HEK293 (cell line): ENCODE measurements at regions not wholly inside any gene's neighbourhood (a gene's known extent, or its start where the extent isn't known, plus 50 kb on each side); places are given as distances from the start of the nearest gene placed in this dataset.

Source experiments
- CTCF ChIA-PET: fragments of 350-600 bp; formaldehyde crosslinking; extraction: SDS; loops from one replicate; lab custom pipeline; 2021; ENCODE audit warnings: antibody characterized with exemption; lab: Yijun Ruan, JAX
- POLR2A ChIA-PET: fragments of 300-600 bp; formaldehyde crosslinking; extraction: SDS; loops from one replicate; lab custom pipeline; 2020; ENCODE audit warnings: antibody characterized with exemption, inconsistent platforms; lab: Yijun Ruan, JAX
- H3K27ac ChIP-seq: fragments of 200-500 bp; sonication (Bioruptor generic); 2 replicates; pipeline ENCODE4 v1.5.1; 2014; ENCODE audit warnings: low read depth, low read length, control low read depth, inconsistent platforms; ENCODE audit errors: extremely low read depth
- H3K36me3 ChIP-seq, 2 experiments: fragments of 200-500 bp in 1 of 2; sonication (Bioruptor generic) in 1 of 2; 1 replicate in 1 of 2; 2 replicates in 1 of 2; pipeline ENCODE4 v1.5.1; 2014 to 2017; ENCODE audit warnings: inconsistent platforms in 2 of 2, low read length in 2 of 2; ENCODE audit not compliant: control insufficient read depth in 2 of 2, insufficient read depth in 1 of 2
- H3K4me1 ChIP-seq: fragments of 200-500 bp; sonication (Bioruptor generic); 2 replicates; pipeline ENCODE4 v1.5.1; 2014; ENCODE audit warnings: mild to moderate bottlenecking, low read length, inconsistent platforms; ENCODE audit not compliant: control insufficient read depth, insufficient read depth
- H3K4me3 ChIP-seq: 2 replicates; pipeline ENCODE4 v1.5.1; 2011; ENCODE audit warnings: low read depth, mild to moderate bottlenecking, control low read depth, low read length, moderate library complexity
- H3K9me3 ChIP-seq: fragments of 200-500 bp; sonication (Bioruptor generic); 2 replicates; pipeline ENCODE4 v1.5.1; 2014; ENCODE audit warnings: low read depth, low read length, inconsistent platforms; ENCODE audit not compliant: control insufficient read depth, insufficient read depth
- FEZF1 ChIP-seq: fragments of 450-650 bp; formaldehyde crosslinking; IDR thresholded peaks from 2 replicates; pipeline ENCODE4 v1.5.1; 2016; ENCODE audit warnings: missing biosample characterization, missing genetic modification characterization
- KLF9 ChIP-seq: fragments of 450-650 bp; formaldehyde crosslinking; IDR thresholded peaks from 2 replicates; pipeline ENCODE4 v1.5.1; 2016; ENCODE audit warnings: missing biosample characterization, missing genetic modification characterization, low read depth
- MEIS1 ChIP-seq: sonication (generic); formaldehyde crosslinking; IDR thresholded peaks from 2 replicates; pipeline ENCODE4 v1.8.1; 2022; ENCODE audit warnings: missing genetic modification reagents, mild to moderate bottlenecking, borderline replicate concordance
- TCF7L2 ChIP-seq: IDR thresholded peaks from 2 replicates; pipeline ENCODE4 v1.6.1; 2011; ENCODE audit warnings: low read depth, mild to moderate bottlenecking, inconsistent platforms, low read length, moderate library complexity, borderline replicate concordance
- ZBTB7A ChIP-seq: fragments of 450-650 bp; formaldehyde crosslinking; IDR thresholded peaks from 2 replicates; pipeline ENCODE4 v1.5.1; 2016; ENCODE audit warnings: low read depth, missing biosample characterization, missing genetic modification characterization
- ZFHX2 ChIP-seq: fragments of 450-650 bp; formaldehyde crosslinking; conservative IDR thresholded peaks from 2 replicates; pipeline ENCODE4 v1.5.1; 2016; ENCODE audit warnings: missing biosample characterization, missing genetic modification characterization
- ZNF146 ChIP-seq: fragments of 450-650 bp; formaldehyde crosslinking; IDR thresholded peaks from 2 replicates; pipeline ENCODE4 v1.5.1; 2016; ENCODE audit warnings: missing biosample characterization, missing genetic modification characterization
- ZNF155 ChIP-seq: fragments of 450-650 bp; formaldehyde crosslinking; IDR thresholded peaks from 2 replicates; pipeline ENCODE4 v1.5.1; 2016; ENCODE audit warnings: missing biosample characterization, missing genetic modification characterization
- ZNF157 ChIP-seq: fragments of 450-650 bp; formaldehyde crosslinking; IDR thresholded peaks from 2 replicates; pipeline ENCODE4 v1.5.1; 2016; ENCODE audit warnings: missing biosample characterization, missing genetic modification characterization
- ZNF16 ChIP-seq: fragments of 450-650 bp; formaldehyde crosslinking; IDR thresholded peaks from 2 replicates; pipeline ENCODE4 v1.5.1; 2016; ENCODE audit warnings: low read depth, missing biosample characterization, missing genetic modification characterization
- ZNF239 ChIP-seq: fragments of 450-650 bp; formaldehyde crosslinking; IDR thresholded peaks from 2 replicates; pipeline ENCODE4 v1.5.1; 2016; ENCODE audit warnings: missing biosample characterization, missing genetic modification characterization
- ZNF24 ChIP-seq: fragments of 450-650 bp; formaldehyde crosslinking; IDR thresholded peaks from 2 replicates; pipeline ENCODE4 v1.5.1; 2016; ENCODE audit warnings: missing biosample characterization, missing genetic modification characterization
- ZNF302 ChIP-seq: fragments of 450-650 bp; formaldehyde crosslinking; IDR thresholded peaks from 2 replicates; pipeline ENCODE4 v1.5.1; 2016; ENCODE audit warnings: missing biosample characterization, missing genetic modification characterization, low read depth
- ZNF311 ChIP-seq: fragments of 450-650 bp; formaldehyde crosslinking; IDR thresholded peaks from 2 replicates; pipeline ENCODE4 v1.5.1; 2017; ENCODE audit warnings: missing biosample characterization, missing genetic modification characterization, borderline replicate concordance
- ZNF324 ChIP-seq: fragments of 450-650 bp; formaldehyde crosslinking; IDR thresholded peaks from 2 replicates; pipeline ENCODE4 v1.5.1; 2016; ENCODE audit warnings: missing biosample characterization, missing genetic modification characterization
- ZNF391 ChIP-seq: fragments of 450-650 bp; formaldehyde crosslinking; IDR thresholded peaks from 2 replicates; pipeline ENCODE4 v1.5.1; 2016; ENCODE audit warnings: low read depth, missing biosample characterization, missing genetic modification characterization, borderline replicate concordance
- ZNF521 ChIP-seq: fragments of 450-650 bp; formaldehyde crosslinking; IDR thresholded peaks from 2 replicates; pipeline ENCODE4 v1.5.1; 2017; ENCODE audit warnings: missing biosample characterization, mild to moderate bottlenecking, missing genetic modification characterization
- ZNF701 ChIP-seq: fragments of 450-650 bp; formaldehyde crosslinking; IDR thresholded peaks from 2 replicates; pipeline ENCODE4 v1.5.1; 2016; ENCODE audit warnings: missing biosample characterization, missing genetic modification characterization
- ZNF707 ChIP-seq: fragments of 450-650 bp; formaldehyde crosslinking; IDR thresholded peaks from 2 replicates; pipeline ENCODE4 v1.5.1; 2016; ENCODE audit warnings: missing biosample characterization, missing genetic modification characterization
- ZNF768 ChIP-seq: fragments of 450-650 bp; formaldehyde crosslinking; IDR thresholded peaks from 2 replicates; pipeline ENCODE4 v1.5.1; 2018; ENCODE audit warnings: missing biosample characterization, mild to moderate bottlenecking, missing genetic modification characterization
- ZNF843 ChIP-seq: fragments of 450-650 bp; formaldehyde crosslinking; IDR thresholded peaks from 2 replicates; pipeline ENCODE4 v1.5.1; 2016; ENCODE audit warnings: missing biosample characterization, missing genetic modification characterization
- ZXDB ChIP-seq: fragments of 450-650 bp; formaldehyde crosslinking; IDR thresholded peaks from 2 replicates; pipeline ENCODE4 v1.5.1; 2016; ENCODE audit warnings: missing biosample characterization, missing genetic modification characterization
- TF ChIP-seq, protein P1 (sequence below): fragments of 450-650 bp; formaldehyde crosslinking; IDR thresholded peaks from 2 replicates; pipeline ENCODE4 v1.5.1; 2016; ENCODE audit warnings: missing biosample characterization, missing genetic modification characterization
- TF ChIP-seq, protein P2 (sequence below): IDR thresholded peaks from 2 replicates; pipeline ENCODE4 v1.6.1; 2011; ENCODE audit warnings: mild to moderate bottlenecking, low read depth, low read length, borderline replicate concordance
- TF ChIP-seq, protein P3 (sequence below): fragments of 450-650 bp; formaldehyde crosslinking; IDR thresholded peaks from 2 replicates; pipeline ENCODE4 v1.5.1; 2017; ENCODE audit warnings: missing biosample characterization, missing genetic modification characterization
- TF ChIP-seq, protein P4 (sequence below): fragments of 450-650 bp; formaldehyde crosslinking; IDR thresholded peaks from 2 replicates; pipeline ENCODE4 v1.5.1; 2017; ENCODE audit warnings: missing biosample characterization, mild to moderate bottlenecking, missing genetic modification characterization, moderate library complexity

DNA sequence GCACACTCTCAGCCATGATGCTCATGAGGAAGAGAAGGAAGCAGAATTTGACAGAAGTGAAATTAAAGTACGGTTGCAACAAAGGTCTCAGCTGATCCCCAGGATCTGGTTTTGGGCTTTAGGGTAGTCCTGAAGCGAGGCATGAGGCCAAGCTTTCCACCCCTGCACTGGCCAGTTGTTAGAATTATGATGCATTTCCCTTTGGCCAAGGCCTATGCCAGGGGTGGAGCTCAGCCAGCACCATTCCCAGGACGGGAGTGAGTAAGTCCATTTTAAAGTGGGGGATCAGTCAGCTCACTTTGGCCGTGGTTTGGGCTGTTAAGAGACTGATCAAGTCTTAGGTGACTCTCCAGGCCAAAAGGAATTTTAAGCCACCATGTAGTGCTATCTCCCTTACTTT is 314.5 kb upstream of the MMADHC start:
- TF ChIP-seq ZNF16 (tag by site-specific recombination) = no peak
- TF ChIP-seq, protein P1, sequence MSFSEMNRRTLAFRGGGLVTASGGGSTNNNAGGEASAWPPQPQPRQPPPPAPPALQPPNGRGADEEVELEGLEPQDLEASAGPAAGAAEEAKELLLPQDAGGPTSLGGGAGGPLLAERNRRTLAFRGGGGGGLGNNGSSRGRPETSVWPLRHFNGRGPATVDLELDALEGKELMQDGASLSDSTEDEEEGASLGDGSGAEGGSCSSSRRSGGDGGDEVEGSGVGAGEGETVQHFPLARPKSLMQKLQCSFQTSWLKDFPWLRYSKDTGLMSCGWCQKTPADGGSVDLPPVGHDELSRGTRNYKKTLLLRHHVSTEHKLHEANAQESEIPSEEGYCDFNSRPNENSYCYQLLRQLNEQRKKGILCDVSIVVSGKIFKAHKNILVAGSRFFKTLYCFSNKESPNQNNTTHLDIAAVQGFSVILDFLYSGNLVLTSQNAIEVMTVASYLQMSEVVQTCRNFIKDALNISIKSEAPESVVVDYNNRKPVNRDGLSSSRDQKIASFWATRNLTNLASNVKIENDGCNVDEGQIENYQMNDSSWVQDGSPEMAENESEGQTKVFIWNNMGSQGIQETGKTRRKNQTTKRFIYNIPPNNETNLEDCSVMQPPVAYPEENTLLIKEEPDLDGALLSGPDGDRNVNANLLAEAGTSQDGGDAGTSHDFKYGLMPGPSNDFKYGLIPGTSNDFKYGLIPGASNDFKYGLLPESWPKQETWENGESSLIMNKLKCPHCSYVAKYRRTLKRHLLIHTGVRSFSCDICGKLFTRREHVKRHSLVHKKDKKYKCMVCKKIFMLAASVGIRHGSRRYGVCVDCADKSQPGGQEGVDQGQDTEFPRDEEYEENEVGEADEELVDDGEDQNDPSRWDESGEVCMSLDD (tag by site-specific recombination) = no peak
- TF ChIP-seq ZNF239 = no peak
- TF ChIP-seq ZBTB7A (tag by site-specific recombination) = no peak
- no peak for TF ChIP-seq ZNF24 (tag by site-specific recombination)
- no peak for TF ChIP-seq ZNF155 (tag by site-specific recombination)
- no peak for TF ChIP-seq ZNF701 (tag by site-specific recombination)
- no peak for TF ChIP-seq ZNF157 (tag by site-specific recombination)
- TF ChIP-seq, protein P2, sequence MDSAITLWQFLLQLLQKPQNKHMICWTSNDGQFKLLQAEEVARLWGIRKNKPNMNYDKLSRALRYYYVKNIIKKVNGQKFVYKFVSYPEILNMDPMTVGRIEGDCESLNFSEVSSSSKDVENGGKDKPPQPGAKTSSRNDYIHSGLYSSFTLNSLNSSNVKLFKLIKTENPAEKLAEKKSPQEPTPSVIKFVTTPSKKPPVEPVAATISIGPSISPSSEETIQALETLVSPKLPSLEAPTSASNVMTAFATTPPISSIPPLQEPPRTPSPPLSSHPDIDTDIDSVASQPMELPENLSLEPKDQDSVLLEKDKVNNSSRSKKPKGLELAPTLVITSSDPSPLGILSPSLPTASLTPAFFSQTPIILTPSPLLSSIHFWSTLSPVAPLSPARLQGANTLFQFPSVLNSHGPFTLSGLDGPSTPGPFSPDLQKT = no peak
- TF ChIP-seq ZNF391 = no peak
- no peak for TF ChIP-seq ZNF146 (tag by site-specific recombination)
- no peak for TF ChIP-seq ZNF768 (tag by site-specific recombination)
- Histone ChIP-seq H3K9me3 (no peaks in the 10 kb centered on the region), H3K4me3 (no peak overlapping the region), H3K27ac (no peak overlapping the region), H3K4me1 (no peaks in the 10 kb centered on the region), H3K36me3 (no peaks in the 10 kb centered on the region)
- ChIA-PET POLR2A (no interaction called here), CTCF (no interaction called here)

DNA sequence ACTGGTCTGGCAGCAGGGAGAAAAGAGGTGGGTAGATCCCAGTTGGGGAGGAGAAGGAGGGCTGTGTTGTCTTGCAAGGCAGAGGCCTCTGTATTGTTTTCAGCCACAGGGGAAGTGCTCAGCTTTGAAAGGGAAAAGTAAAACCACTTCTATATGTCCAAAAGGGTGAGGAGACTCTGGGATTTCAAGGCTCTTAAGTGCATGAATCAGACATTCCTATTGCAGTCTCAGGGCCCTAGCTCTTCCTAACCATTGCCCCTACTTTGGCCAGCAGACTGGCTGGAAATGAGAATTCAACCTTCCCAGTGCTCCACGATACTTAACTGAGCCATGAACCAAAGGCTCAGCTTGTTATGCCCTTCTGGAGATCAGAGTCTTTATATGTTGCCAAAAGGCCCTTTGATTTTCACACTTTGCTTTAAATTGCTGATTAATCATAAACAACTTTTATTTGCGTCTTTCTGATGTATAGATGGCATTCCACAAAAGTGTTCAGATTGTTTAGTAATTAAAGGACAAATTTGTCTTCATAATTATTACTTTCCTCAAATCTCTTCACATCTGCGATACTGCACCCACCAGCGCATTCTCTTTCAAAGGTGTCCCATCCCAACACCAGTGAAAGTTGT is 313.8 kb upstream of the MMADHC start:
- H3K27ac ChIP-seq = no peak overlapping the region
- ChIA-PET CTCF (no interaction called here), POLR2A (no interaction called here)
- no peak overlapping the region for H3K4me3 ChIP-seq
- no peaks in the 10 kb centered on the region for H3K36me3 ChIP-seq
- no peaks in the 10 kb centered on the region for H3K9me3 ChIP-seq
- no peaks in the 10 kb centered on the region for H3K4me1 ChIP-seq
- no peak for TF ChIP-seq TCF7L2
- no peak for TF ChIP-seq KLF9 (tag by site-specific recombination)
- TF ChIP-seq, protein P3, sequence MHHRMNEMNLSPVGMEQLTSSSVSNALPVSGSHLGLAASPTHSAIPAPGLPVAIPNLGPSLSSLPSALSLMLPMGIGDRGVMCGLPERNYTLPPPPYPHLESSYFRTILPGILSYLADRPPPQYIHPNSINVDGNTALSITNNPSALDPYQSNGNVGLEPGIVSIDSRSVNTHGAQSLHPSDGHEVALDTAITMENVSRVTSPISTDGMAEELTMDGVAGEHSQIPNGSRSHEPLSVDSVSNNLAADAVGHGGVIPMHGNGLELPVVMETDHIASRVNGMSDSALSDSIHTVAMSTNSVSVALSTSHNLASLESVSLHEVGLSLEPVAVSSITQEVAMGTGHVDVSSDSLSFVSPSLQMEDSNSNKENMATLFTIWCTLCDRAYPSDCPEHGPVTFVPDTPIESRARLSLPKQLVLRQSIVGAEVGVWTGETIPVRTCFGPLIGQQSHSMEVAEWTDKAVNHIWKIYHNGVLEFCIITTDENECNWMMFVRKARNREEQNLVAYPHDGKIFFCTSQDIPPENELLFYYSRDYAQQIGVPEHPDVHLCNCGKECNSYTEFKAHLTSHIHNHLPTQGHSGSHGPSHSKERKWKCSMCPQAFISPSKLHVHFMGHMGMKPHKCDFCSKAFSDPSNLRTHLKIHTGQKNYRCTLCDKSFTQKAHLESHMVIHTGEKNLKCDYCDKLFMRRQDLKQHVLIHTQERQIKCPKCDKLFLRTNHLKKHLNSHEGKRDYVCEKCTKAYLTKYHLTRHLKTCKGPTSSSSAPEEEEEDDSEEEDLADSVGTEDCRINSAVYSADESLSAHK = no peak
- TF ChIP-seq MEIS1 = no peak
- TF ChIP-seq ZNF521 (tag by site-specific recombination) = no peak
- no peak for TF ChIP-seq ZFHX2 (tag by site-specific recombination)
- no peak for TF ChIP-seq FEZF1 (tag by site-specific recombination)
- TF ChIP-seq ZNF843 (tag by site-specific recombination) = no peak
- TF ChIP-seq ZXDB (tag by site-specific recombination) = no peak
- TF ChIP-seq ZNF324 (tag by site-specific recombination) = no peak
- no peak for TF ChIP-seq ZNF302 (tag by site-specific recombination)
- TF ChIP-seq ZNF311 = no peak
- TF ChIP-seq ZNF707 (tag by site-specific recombination) = no peak
- TF ChIP-seq, protein P4, sequence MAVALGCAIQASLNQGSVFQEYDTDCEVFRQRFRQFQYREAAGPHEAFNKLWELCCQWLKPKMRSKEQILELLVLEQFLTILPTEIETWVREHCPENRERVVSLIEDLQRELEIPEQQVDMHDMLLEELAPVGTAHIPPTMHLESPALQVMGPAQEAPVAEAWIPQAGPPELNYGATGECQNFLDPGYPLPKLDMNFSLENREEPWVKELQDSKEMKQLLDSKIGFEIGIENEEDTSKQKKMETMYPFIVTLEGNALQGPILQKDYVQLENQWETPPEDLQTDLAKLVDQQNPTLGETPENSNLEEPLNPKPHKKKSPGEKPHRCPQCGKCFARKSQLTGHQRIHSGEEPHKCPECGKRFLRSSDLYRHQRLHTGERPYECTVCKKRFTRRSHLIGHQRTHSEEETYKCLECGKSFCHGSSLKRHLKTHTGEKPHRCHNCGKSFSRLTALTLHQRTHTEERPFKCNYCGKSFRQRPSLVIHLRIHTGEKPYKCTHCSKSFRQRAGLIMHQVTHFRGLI (tag by site-specific recombination) = no peak
- TF ChIP-seq, all 188 proteins: peak for 0
